ENCODE measurements at regions not wholly inside any gene's neighbourhood (a gene's known extent, or its start where the extent isn't known, plus 50 kb on each side); places are given as distances from the start of the nearest gene placed in this dataset.

DNA sequence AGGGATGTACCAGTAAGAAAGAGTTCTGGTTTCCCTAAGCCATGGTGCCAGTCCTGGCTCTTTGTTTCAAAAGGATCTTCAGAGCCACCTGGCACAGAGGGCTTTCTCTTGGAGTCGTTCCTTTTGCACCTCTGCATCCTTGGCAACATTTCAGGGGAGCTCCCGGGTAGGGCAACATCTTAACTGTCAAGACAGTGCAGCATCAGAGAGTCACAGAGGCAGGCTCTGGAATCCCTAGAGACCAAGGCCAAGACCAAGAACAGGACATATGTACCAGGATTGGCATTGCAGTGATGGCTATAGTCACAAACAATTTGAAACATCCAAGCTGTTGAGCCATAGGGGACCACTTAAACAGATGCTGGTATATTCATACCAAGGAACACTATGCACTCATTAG, 129.4 kb upstream of the ADPGK start:
- no TSS peak for BruUV-seq (replicated peaks)
- CTCF ChIA-PET = no interaction called here
- TF ChIP-seq EZH2 (IDR thresholded peaks at IDR 0.05; ENCODE audit: low read depth) (no peak), CTCF (conservative IDR thresholded peaks at IDR 0.05) (no peak)

GRCh38 chr15:72912121-72912520, 128.6 kb upstream of the ADPGK start:
- no peaks in the 10 kb centered on the region for H3K79me2 ChIP-seq (ENCODE audit: low read depth)
- no peaks in the 10 kb centered on the region for H3K9me3 ChIP-seq (ENCODE audit: insufficient read depth, low read depth)
- no peak for TF ChIP-seq EZH2 (IDR thresholded peaks at IDR 0.05; ENCODE audit: low read depth)
- peaks cover 26% of the 10 kb centered on the region for H3K27me3 ChIP-seq (ENCODE audit: insufficient read depth, low read depth)
- H3K4me3 ChIP-seq = no peak overlapping the region
- H3K9me2 ChIP-seq (ENCODE audit: insufficient read depth) = no peaks in the 10 kb centered on the region
- H2AFZ ChIP-seq = no peak overlapping the region
- BruUV-seq (replicated peaks) = no TSS peak
- H4K20me1 ChIP-seq (ENCODE audit: insufficient read depth) = no peaks in the 10 kb centered on the region
- no peak overlapping the region for H3K27ac ChIP-seq
- intact Hi-C loops (cut with micrococcal nuclease; ENCODE audit: unreplicated experiment) = no loop called here
- H3K36me3 ChIP-seq (ENCODE audit: low read depth) = no peaks in the 10 kb centered on the region
- POLR2A ChIA-PET (ENCODE audit: unreplicated experiment) = no interaction called here
- no peaks in the 10 kb centered on the region for H3F3A ChIP-seq (ENCODE audit: insufficient read depth, low read depth)
- H3K4me1 ChIP-seq (replicated peaks; ENCODE audit: insufficient read depth) = no peaks in the 10 kb centered on the region
- CTCF ChIA-PET = no interaction called here
- H3K4me2 ChIP-seq = no peak overlapping the region
- DNase-seq = no peak

More for the DNA sequence above, 129.4 kb upstream of the ADPGK start:
- Histone ChIP-seq H3K4me3 (no peak overlapping the region), H3F3A (ENCODE audit: insufficient read depth, low read depth) (no peaks in the 10 kb centered on the region), H3K9me3 (ENCODE audit: insufficient read depth, low read depth) (no peaks in the 10 kb centered on the region), H2AFZ (no peak overlapping the region), H4K20me1 (ENCODE audit: insufficient read depth) (no peaks in the 10 kb centered on the region), H3K27ac (no peak overlapping the region), H3K36me3 (ENCODE audit: low read depth) (no peaks in the 10 kb centered on the region), H3K4me1 (replicated peaks; ENCODE audit: insufficient read depth) (no peaks in the 10 kb centered on the region), H3K79me2 (ENCODE audit: low read depth) (no peaks in the 10 kb centered on the region), H3K4me2 (no peak overlapping the region), H3K9me2 (ENCODE audit: insufficient read depth) (no peaks in the 10 kb centered on the region), H3K27me3 (ENCODE audit: insufficient read depth, low read depth) (peaks cover 20% of the 10 kb centered on the region)
- POLR2A ChIA-PET (ENCODE audit: unreplicated experiment) = no interaction called here
- no peak for DNase-seq
- intact Hi-C loops (cut with micrococcal nuclease; ENCODE audit: unreplicated experiment) = no loop called here

DNA sequence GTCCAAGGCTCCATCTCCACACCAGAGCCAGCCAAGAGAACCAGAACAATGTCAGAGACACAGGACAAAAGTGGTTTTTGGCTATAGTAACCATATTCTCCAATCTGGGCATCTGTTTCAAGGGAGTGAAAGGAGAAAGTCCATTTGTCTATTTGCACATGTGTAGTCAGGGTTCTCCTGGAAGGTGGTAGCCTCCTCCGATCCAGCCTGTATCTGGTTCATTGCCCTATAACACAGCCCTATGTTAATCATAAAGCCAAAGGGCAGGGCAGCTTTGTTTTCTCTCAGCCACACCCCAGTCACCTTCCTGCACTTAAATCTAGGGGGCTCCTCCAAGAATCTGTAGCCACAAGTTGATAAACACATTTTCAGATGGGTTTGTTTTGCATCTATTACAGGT, 128.1 kb upstream of the ADPGK start:
- no peaks in the 10 kb centered on the region for H4K20me1 ChIP-seq (ENCODE audit: insufficient read depth)
- no peak for TF ChIP-seq EZH2 (IDR thresholded peaks at IDR 0.05; ENCODE audit: low read depth)
- TF ChIP-seq CTCF (conservative IDR thresholded peaks at IDR 0.05) = no peak
- no peak for DNase-seq
- CTCF ChIA-PET = no interaction called here
- H3K4me1 ChIP-seq (replicated peaks; ENCODE audit: insufficient read depth) = no peaks in the 10 kb centered on the region
- peaks cover 30% of the 10 kb centered on the region for H3K27me3 ChIP-seq (ENCODE audit: insufficient read depth, low read depth)
- no peaks in the 10 kb centered on the region for H3K9me3 ChIP-seq (ENCODE audit: insufficient read depth, low read depth)
- no peaks in the 10 kb centered on the region for H3K9me2 ChIP-seq (ENCODE audit: insufficient read depth)
- H2AFZ ChIP-seq = no peak overlapping the region
- no peaks in the 10 kb centered on the region for H3K79me2 ChIP-seq (ENCODE audit: low read depth)
- intact Hi-C loops (cut with micrococcal nuclease; ENCODE audit: unreplicated experiment) = no loop called here
- H3K4me3 ChIP-seq = no peak overlapping the region
- POLR2A ChIA-PET (ENCODE audit: unreplicated experiment) = no interaction called here
- H3F3A ChIP-seq (ENCODE audit: insufficient read depth, low read depth) = no peaks in the 10 kb centered on the region
- no TSS peak for BruUV-seq (replicated peaks)
- H3K27ac ChIP-seq = no peak overlapping the region
- H3K4me2 ChIP-seq = no peak overlapping the region
- no peaks in the 10 kb centered on the region for H3K36me3 ChIP-seq (ENCODE audit: low read depth)

DNA sequence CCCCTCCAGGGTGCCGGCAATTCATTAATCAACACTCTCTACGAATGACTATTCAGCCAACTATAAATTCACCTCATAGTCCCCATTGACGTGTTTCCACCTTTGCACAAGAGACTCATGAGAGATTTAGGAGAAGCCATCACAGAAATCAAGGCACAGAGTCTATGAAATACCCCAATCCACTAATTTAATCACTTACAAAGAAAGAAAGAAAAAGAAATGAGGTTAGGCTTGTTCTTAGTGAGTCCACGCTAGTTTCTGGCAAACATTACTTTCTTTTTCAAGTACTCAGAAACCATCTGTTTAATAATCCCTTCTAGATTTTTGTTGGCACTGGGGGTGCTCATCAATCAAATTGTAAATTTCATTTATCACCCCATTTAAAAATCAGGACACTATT, 125.2 kb upstream of the ADPGK start:
- BruUV-seq (replicated peaks) = no TSS peak
- CTCF ChIA-PET = no interaction called here

More for the DNA sequence above, 125.2 kb upstream of the ADPGK start:
- Histone ChIP-seq H3K9me2 (ENCODE audit: insufficient read depth) (no peaks in the 10 kb centered on the region), H3F3A (ENCODE audit: insufficient read depth, low read depth) (no peaks in the 10 kb centered on the region), H3K4me3 (no peak overlapping the region), H2AFZ (no peak overlapping the region), H3K4me2 (no peak overlapping the region), H3K36me3 (ENCODE audit: low read depth) (no peaks in the 10 kb centered on the region), H3K79me2 (ENCODE audit: low read depth) (no peaks in the 10 kb centered on the region), H3K4me1 (replicated peaks; ENCODE audit: insufficient read depth) (no peaks in the 10 kb centered on the region), H4K20me1 (ENCODE audit: insufficient read depth) (no peaks in the 10 kb centered on the region), H3K9me3 (ENCODE audit: insufficient read depth, low read depth) (no peaks in the 10 kb centered on the region), H3K27me3 (ENCODE audit: insufficient read depth, low read depth) (peaks cover 56% of the 10 kb centered on the region), H3K27ac (no peak overlapping the region)
- TF ChIP-seq EZH2 (IDR thresholded peaks at IDR 0.05; ENCODE audit: low read depth) (no peak), CTCF (conservative IDR thresholded peaks at IDR 0.05) (no peak)
- POLR2A ChIA-PET (ENCODE audit: unreplicated experiment) = no interaction called here
- DNase-seq = no peak
- intact Hi-C loops (cut with micrococcal nuclease; ENCODE audit: unreplicated experiment) = no loop called here
